ENCODE measurements at regions not wholly inside any gene's neighbourhood (a gene's known extent, or its start where the extent isn't known, plus 50 kb on each side); places are given as distances from the start of the nearest gene placed in this dataset.
"Not testable (repeated sequence)": the region's sequence is repeated elsewhere in the genome, so short reads cannot be mapped to it uniquely, and the experiment has no call there.

DNA sequence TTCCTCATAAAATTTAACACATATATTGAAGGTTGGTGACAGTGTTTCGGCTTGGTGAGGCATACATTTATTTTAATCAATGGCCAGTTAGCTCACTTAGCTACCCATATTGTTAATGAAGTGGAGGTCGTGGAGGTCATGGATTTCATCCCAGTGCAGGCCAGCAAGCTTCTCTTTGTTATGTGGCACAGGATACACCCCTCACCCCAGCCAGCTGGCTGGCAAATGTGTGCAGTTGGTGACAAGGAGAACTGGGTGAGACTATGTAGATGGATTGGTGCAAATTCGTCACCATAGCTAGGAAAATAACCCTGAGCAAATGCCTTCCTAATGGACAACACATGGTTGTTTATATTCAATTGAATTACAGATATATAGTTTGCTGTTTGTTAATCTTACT, 50.5 kb upstream of the FOXP2 start:
- no peak for DNase-seq

DNA sequence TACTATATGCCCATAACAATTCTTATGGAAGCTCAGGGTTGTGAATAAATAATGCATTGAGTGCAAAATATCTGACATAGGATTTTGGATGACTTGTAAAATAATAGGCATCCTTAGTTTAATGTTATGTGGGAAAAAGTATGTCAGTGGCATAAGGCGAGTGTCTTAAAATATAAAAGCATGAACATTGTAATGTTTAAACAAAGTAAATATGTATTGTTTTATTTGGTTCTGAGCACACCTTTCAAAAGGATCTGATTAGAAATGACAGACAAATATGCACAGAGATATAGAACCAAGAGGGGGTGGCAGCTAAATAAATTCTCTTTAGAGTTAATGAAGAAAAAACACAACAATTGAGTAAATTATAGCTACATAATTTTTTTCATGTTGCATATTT, 51.3 kb upstream of the FOXP2 start:
- DNase-seq = no peak

DNA sequence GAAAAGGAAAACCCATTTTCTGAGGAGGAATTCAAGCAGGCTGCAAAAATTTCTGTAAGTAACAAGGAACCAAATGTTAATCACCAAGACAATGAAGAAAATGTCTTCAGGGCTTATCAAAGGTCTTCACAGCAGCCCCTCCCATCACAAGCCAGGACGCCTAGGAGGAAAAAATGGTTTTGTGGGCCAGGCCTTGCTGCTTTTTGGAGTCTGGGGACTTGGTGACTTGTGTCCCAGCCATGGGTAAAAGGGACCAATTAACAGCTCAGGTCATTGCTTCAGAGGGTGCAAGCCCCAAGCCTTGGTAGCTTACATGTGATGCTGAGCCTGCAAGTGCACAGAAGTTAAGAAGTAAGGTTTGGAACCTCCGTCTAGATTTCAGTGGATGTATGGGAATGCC, 55.7 kb upstream of the FOXP2 start:
- DNase-seq = no peak

- DNase-seq = no peak
Observed at GRCh38 chr7:114356133-114356532, 58.5 kb upstream of the FOXP2 start.

DNA sequence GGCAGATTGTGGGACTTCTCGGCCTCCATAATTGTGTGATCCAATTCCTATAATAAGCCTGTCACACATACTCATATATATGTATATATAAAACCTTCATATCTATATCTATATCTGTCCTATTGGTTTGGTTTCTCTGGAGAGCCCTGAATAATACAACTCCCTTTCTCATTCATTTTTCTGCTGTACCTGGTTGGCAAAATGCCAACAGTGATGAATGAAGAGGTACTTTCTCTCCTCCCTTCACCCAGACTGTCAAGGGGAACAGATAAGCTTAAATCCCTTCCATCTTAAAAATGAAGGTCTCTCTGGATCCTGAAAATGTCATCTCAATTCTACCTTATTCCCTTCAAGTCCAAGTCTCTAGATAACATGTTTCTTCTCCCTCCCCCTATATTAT, 60.3 kb upstream of the FOXP2 start:
- no peak for DNase-seq

- no peak for DNase-seq
Observed at GRCh38 chr7:114345494-114345893, 69.1 kb upstream of the FOXP2 start.

- DNase-seq = no peak
Observed at GRCh38 chr7:114343949-114344708, 70.5 kb upstream of the FOXP2 start.

DNA sequence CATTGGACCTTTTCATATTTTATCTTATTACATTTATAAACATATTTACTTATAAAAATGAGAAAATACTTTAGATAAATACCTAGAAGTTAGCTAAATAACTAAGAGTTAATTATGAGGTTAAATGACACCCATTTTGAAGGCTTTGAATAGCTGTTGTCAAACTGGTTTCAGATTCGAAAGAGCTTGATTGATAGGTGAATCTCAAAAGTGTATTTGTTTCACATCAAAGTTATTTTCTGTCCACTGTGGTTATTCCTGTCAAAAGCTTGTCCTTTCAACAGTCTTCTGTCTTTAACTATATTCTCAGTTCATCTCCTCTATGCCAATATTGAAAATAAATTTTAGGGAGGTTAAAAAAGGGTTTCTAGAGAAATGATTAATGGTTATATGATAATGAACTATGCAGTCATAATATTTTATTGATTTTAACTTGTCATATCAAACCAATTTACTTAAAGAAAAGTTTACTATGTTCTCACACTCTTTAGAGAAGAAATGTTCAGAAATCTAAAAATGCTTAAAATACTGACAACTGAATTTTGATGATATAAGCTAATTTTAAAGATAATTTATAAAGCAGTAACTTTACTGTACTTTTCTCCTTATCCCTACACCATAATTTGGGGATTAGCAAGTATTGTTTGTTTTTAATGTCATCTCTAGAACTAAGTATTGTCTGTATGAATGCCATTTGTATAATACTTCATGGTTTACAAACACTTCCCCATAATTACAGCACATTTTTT, 72.0 kb upstream of the FOXP2 start:
- no peak for DNase-seq

DNA sequence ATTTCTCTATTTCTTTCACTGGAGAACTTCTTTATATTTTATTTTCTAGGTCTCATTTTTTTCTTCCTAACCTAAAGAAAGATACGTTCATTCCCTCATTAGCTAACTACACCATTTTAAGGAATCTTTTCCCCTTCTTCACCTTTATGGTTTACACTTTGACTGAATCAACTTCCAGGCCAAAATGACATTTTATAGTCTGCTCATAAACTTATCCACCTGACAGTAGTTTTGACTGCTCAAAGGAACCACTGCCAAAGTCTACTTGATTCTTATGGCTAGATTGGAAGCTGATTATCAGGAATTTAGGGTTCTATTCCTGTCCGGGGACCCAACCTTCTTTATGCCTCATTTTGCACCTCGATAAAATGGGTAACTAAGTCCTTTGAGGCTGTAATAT, 73.0 kb upstream of the FOXP2 start:
- DNase-seq = no peak

DNA sequence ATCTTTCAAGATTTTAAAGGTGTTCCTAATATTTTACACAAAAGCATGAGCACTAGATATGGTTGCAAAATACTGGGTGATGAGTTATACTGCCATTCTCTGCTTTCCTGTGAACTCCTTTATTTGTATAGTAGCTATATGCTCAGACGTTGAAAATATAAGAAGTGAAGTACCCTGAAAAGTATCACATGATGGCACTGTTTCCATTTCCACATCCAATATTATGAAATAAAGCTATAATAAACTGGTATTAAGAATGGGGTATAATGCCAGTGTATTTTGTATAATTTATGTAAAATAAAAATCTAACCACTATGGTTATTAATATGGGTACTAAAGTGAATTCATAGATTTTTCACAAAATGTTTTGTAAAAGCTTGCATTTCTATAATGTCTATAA, 79.6 kb upstream of the FOXP2 start:
- no peak for DNase-seq

DNA sequence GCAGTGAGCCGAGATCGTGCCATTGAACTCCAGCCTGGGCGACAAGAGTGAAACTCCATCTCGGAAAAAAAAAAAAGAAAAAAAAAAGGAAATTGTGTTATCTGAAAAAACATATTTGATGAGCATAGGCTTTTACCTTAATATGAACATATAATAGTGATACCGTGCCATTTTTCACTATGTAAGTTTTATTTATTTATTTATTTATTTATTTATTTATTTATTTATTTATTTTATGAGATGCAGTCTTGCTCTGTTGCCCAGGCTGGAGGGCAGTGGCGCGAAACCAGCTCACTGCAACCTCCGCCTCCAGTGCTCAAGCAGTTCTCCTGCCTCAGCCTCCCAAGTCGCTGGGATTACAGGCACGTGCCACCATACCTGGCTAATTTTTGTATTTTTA, 85.2 kb upstream of the FOXP2 start:
- not testable (repeated sequence) for DNase-seq

GRCh38 chr7:114317450-114318098, 97.0 kb upstream of the FOXP2 start:
- DNase-seq = no peak

- no peak for DNase-seq
Observed at GRCh38 chr7:114312649-114313048, 102.0 kb upstream of the FOXP2 start.

GRCh38 chr7:114310345-114311110, 104.1 kb upstream of the FOXP2 start:
- DNase-seq = no peak

DNA sequence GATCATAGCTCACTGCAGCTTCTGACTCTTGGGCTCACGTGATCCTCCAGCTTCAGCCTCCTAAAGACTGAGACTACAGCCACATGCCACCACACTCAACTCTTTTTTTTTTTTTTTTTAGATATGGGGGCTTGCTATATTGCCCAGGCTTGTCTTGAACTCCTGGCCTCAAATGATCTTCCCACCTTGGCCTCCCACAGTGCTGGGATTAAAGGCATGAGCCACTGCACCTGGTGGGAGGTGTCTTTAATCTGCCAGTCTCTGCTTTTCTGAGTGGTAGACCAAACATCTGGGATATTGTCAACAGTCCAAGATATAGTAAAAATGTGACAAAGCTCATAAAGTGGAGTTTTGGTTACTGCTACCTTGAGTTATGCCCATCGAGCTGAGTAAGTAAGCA, 104.9 kb upstream of the FOXP2 start:
- DNase-seq = no peak

DNA sequence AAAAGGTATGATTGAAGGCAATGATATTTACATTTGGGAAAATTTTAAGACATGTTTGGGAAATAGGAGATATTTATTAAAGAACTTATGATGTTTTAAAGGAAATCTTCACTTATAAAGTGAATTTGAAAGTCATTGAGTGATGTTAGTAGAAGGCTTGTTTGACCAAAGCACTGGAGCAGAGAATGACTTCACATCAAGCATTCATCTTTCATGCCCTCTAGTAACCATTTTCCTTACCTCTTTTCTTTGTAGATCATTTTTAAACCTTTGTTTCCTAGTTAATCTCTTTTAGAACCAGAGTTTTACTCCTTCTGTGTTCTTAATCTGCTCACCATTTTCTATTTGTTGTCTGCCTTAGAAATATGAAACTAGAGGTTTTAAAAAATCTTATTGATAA, 111.3 kb upstream of the FOXP2 start:
- DNase-seq = no peak

- no peak for DNase-seq
Observed at GRCh38 chr7:114302858-114303257, 111.8 kb upstream of the FOXP2 start.

DNA sequence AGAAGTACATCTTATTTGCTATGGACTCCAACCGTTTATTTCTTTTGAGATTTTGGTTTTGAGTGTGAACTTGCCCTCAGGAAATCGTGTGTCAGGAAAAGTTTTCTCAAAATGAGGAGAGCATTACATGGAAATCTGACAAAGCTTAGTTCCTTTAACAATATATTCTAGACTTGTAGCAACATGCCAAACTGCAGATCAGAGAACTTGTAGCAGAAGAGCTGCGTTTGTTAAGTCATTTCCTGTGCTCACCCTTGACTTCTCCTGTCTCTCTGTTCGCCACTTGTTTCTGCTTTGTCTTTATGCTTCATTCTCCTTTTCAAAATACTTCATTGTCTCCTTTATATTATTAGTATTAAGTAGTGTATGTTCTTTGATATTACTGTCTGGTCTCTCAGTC, 116.6 kb upstream of the FOXP2 start:
- DNase-seq = no peak

GRCh38 chr7:114297121-114297520, 117.5 kb upstream of the FOXP2 start:
- DNase-seq = no peak

DNA sequence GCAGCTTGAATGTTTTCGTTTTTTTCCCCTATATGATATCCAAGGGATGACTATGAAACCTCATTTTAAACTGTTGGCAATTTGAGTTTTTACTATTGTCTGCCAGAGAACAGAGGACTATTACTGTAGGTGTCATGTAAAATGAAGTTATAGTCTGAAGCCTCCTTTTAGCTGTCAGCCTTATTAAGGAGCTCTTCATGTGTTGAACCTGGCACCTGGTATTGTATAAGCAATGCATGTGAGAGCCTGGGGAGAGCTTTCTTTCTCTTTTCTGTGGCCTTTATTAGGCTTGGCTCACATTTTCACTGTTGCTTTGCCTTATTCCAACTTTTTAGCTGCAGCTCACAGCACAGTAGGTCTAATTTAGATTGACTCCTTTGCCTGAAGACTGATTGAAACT, 119.1 kb upstream of the FOXP2 start:
- DNase-seq = no peak

DNA sequence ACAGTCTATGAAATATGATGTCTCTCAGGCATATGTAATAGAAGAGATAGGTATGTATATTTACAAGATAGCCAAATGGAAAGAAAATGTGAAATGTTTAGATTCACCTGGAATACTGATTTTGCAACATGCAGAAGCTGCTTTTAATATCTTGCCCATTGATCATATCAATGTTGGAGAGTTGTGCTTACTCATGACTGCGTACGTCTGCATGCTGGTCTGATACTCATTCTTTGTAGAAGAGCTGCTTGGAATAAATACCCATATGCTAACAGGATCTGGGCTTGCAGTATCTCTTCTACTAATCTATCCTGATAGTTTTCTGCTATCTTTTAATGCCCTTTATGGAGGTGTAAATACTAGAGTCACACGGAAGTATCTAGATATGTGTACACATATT, 120.6 kb upstream of the FOXP2 start:
- no peak for DNase-seq

GRCh38 chr7:114293289-114294012, 121.2 kb upstream of the FOXP2 start:
- no peak for DNase-seq

- DNase-seq = no peak
Observed at GRCh38 chr7:114279901-114280300, 134.7 kb upstream of the FOXP2 start.

Data from activated gamma-delta T cell treated with Interleukin-2 at 50 U/mL for 16 hours (primary cell).